AG04449 (cell line): ENCODE measurements at regions not wholly inside any gene's neighbourhood (a gene's known extent, or its start where the extent isn't known, plus 50 kb on each side); places are given as distances from the start of the nearest gene placed in this dataset.
A peak's percentile ranks its signal among the peaks of the same experiment; 100 is the strongest.

Source experiments
- CTCF ChIA-PET: fragments of 350-600 bp; formaldehyde crosslinking; extraction: SDS; loops from one replicate; lab custom pipeline; 2021; ENCODE audit warnings: antibody characterized with exemption; lab: Yijun Ruan, JAX
- POLR2A ChIA-PET: fragments of 400-600, 350-600 bp; formaldehyde crosslinking; extraction: SDS; loops from one replicate; lab custom pipeline; 2020; ENCODE audit warnings: antibody characterized with exemption, inconsistent platforms; lab: Yijun Ruan, JAX
- DNase-seq: peaks from one replicate; pipeline ENCODE4 v3.0.0-alpha.2; 2010; ENCODE audit warnings: low read depth, low spot score
- H3K4me3 ChIP-seq: 2 replicates; pipeline ENCODE4 v1.5.1; 2011; ENCODE audit warnings: low read depth, mild to moderate bottlenecking, control low read depth, low read length
- CTCF ChIP-seq: IDR thresholded peaks from one replicate; pipeline ENCODE4 v1.5.1; 2011; ENCODE audit warnings: mild to moderate bottlenecking, moderate library complexity, low read length, control low read depth, inconsistent platforms; ENCODE audit not compliant: insufficient read depth; ENCODE audit errors: missing control alignments

GRCh38 chr9:70472268-70473249, 58.1 kb upstream of the KLF9 start:
- POLR2A ChIA-PET: interaction anchor here (0.8 kb wide), 1 partner anchor 128 kb away, joined by 3 read pairs; no protein-coding TSS in a partner anchor
- no peak for DNase-seq
- CTCF ChIA-PET: interaction anchor here (1.3 to 4.0 kb wide), 3 partner anchors 10 to 130 kb away, joined by 7 to 39 read pairs (median 9); no protein-coding TSS in a partner anchor
- TF ChIP-seq CTCF: no peak
- H3K4me3 ChIP-seq: no peak overlapping the region

GRCh38 chr9:70470050-70471015, 55.9 kb upstream of the KLF9 start:
- no peak overlapping the region for H3K4me3 ChIP-seq
- DNase-seq: no peak
- ChIA-PET CTCF (interaction anchor here (1.2 kb wide), 2 partner anchors 16 to 132 kb away, joined by 3 read pairs; no protein-coding TSS in a partner anchor), POLR2A (interaction anchor here (0.7 kb wide), 1 partner anchor 51 kb away, joined by 3 read pairs; no protein-coding TSS in a partner anchor)
- TF ChIP-seq CTCF: no peak

GRCh38 chr9:70468291-70468690, 53.8 kb upstream of the KLF9 start:
- DNase-seq: no peak
- H3K4me3 ChIP-seq: no peak overlapping the region
- ChIA-PET POLR2A (interaction anchor here (1.5 kb wide), 1 partner anchor 49 kb away, joined by 7 read pairs; no protein-coding TSS in a partner anchor), CTCF (interaction anchor here (1.1 kb wide), 1 partner anchor 16 kb away, joined by 3 read pairs; no protein-coding TSS in a partner anchor)
- TF ChIP-seq CTCF: no peak

GRCh38 chr9:70466976-70467561, 52.6 kb upstream of the KLF9 start:
- peak; percentile 49 for DNase-seq
- CTCF ChIA-PET: interaction anchor here (0.7 to 1.1 kb wide), 2 partner anchors 17 to 42 kb away, joined by 3 to 4 read pairs; no protein-coding TSS in a partner anchor
- no peak overlapping the region for H3K4me3 ChIP-seq
- POLR2A ChIA-PET: interaction anchor here (1.5 kb wide), 1 partner anchor 48 kb away, joined by 7 read pairs; no protein-coding TSS in a partner anchor
- no peak for TF ChIP-seq CTCF

GRCh38 chr9:70465904-70466303, 51.4 kb upstream of the KLF9 start:
- no peak for TF ChIP-seq CTCF
- ChIA-PET CTCF (no interaction called here), POLR2A (interaction anchor here (1.1 kb wide), 1 partner anchor 44 kb away, joined by 4 read pairs; no protein-coding TSS in a partner anchor)
- H3K4me3 ChIP-seq: no peak overlapping the region
- DNase-seq: no peak
